ENCODE measurements at regions not wholly inside any gene's neighbourhood (a gene's known extent, or its start where the extent isn't known, plus 50 kb on each side); places are given as distances from the start of the nearest gene placed in this dataset.

GRCh38 chr4:175998782-175999181 lies 66.9 kb upstream of the WDR17 start:
- TF ChIP-seq CTCF (IDR thresholded peaks at IDR 0.05; ENCODE audit: insufficient read depth, low read length, poor library complexity, severe bottlenecking) = no peak
- TF ChIP-seq EZH2phosphoT487 (conservative IDR thresholded peaks at IDR 0.05; ENCODE audit: low read length) = no peak
